ENCODE measurements at regions not wholly inside any gene's neighbourhood (a gene's known extent, or its start where the extent isn't known, plus 50 kb on each side); places are given as distances from the start of the nearest gene placed in this dataset.

- TF ChIP-seq CTCF (IDR thresholded peaks at IDR 0.05): no peak
Observed at GRCh38 chr13:111941845-111942447, 125.0 kb upstream of the SOX1 start.

GRCh38 chr13:111943229-111943795 is 123.6 kb upstream of the SOX1 start:
- Histone ChIP-seq H3K36me3 (ENCODE audit: low read depth) (no peaks in the 10 kb centered on the region), H3K4me1 (ENCODE audit: low read depth) (no peaks in the 10 kb centered on the region), H3K9me3 (no peaks in the 10 kb centered on the region), H3K4me3 (no peak overlapping the region)
- no peak for DNase-seq
- intact Hi-C loops (cut with DNase I, micrococcal nuclease): no loop called here
- TF ChIP-seq CTCF (IDR thresholded peaks at IDR 0.05): no peak
- no peak for ATAC-seq

More at GRCh38 chr13:111941845-111942447, 125.0 kb upstream of the SOX1 start:
- H3K4me3 ChIP-seq: no peak overlapping the region
- H3K9me3 ChIP-seq: no peaks in the 10 kb centered on the region
- no peaks in the 10 kb centered on the region for H3K36me3 ChIP-seq (ENCODE audit: low read depth)
- ATAC-seq (no peak), DNase-seq (no peak)
- intact Hi-C loops (cut with DNase I, micrococcal nuclease): no loop called here
- H3K4me1 ChIP-seq (ENCODE audit: low read depth): no peaks in the 10 kb centered on the region

GRCh38 chr13:111944171-111944583 is 122.8 kb upstream of the SOX1 start:
- intact Hi-C loops (cut with DNase I, micrococcal nuclease): no loop called here
- Histone ChIP-seq H3K4me3 (no peak overlapping the region), H3K9me3 (no peaks in the 10 kb centered on the region), H3K36me3 (ENCODE audit: low read depth) (no peaks in the 10 kb centered on the region), H3K4me1 (ENCODE audit: low read depth) (no peaks in the 10 kb centered on the region)
- TF ChIP-seq CTCF (IDR thresholded peaks at IDR 0.05): no peak
- ATAC-seq (no peak), DNase-seq (no peak)

- H3K4me3 ChIP-seq: no peak overlapping the region
- DNase-seq: no peak
- intact Hi-C loops (cut with DNase I, micrococcal nuclease): no loop called here
- no peaks in the 10 kb centered on the region for H3K36me3 ChIP-seq (ENCODE audit: low read depth)
- no peaks in the 10 kb centered on the region for H3K4me1 ChIP-seq (ENCODE audit: low read depth)
- ATAC-seq: no peak
- no peaks in the 10 kb centered on the region for H3K9me3 ChIP-seq
- TF ChIP-seq CTCF (IDR thresholded peaks at IDR 0.05): no peak
Observed at GRCh38 chr13:111945086-111945485, 121.9 kb upstream of the SOX1 start.

GRCh38 chr13:111946214-111946613 is 120.7 kb upstream of the SOX1 start:
- no peak for DNase-seq

More at GRCh38 chr13:111946214-111946613, 120.7 kb upstream of the SOX1 start:
- TF ChIP-seq CTCF (IDR thresholded peaks at IDR 0.05): no peak
- Histone ChIP-seq H3K4me1 (ENCODE audit: low read depth) (no peaks in the 10 kb centered on the region), H3K4me3 (no peak overlapping the region), H3K9me3 (no peaks in the 10 kb centered on the region), H3K36me3 (ENCODE audit: low read depth) (no peaks in the 10 kb centered on the region)
- ATAC-seq: no peak
- intact Hi-C loops (cut with DNase I, micrococcal nuclease): no loop called here
